ENCODE measurements at regions not wholly inside any gene's neighbourhood (a gene's known extent, or its start where the extent isn't known, plus 50 kb on each side); places are given as distances from the start of the nearest gene placed in this dataset.

DNA sequence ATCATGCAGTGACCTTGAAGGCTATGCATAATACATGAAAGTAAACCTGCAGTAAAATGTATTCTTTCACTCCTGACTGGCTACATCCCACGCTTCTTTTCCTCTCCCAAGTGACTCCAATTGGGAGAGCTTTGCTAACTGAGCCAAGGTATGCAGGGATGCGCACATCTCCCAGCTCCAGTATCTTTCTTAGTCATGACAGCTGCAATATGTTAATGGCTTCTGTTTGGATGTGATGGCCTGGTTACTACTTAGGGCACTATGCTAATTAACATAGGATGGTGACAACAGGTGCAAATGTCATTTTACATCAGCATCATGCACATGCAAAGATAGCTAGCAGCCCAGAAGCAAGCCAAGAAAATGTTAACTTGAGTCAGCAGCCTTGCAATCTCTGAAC lies 134.7 kb downstream of the POU4F1 start:
- TF ChIP-seq, protein P1, sequence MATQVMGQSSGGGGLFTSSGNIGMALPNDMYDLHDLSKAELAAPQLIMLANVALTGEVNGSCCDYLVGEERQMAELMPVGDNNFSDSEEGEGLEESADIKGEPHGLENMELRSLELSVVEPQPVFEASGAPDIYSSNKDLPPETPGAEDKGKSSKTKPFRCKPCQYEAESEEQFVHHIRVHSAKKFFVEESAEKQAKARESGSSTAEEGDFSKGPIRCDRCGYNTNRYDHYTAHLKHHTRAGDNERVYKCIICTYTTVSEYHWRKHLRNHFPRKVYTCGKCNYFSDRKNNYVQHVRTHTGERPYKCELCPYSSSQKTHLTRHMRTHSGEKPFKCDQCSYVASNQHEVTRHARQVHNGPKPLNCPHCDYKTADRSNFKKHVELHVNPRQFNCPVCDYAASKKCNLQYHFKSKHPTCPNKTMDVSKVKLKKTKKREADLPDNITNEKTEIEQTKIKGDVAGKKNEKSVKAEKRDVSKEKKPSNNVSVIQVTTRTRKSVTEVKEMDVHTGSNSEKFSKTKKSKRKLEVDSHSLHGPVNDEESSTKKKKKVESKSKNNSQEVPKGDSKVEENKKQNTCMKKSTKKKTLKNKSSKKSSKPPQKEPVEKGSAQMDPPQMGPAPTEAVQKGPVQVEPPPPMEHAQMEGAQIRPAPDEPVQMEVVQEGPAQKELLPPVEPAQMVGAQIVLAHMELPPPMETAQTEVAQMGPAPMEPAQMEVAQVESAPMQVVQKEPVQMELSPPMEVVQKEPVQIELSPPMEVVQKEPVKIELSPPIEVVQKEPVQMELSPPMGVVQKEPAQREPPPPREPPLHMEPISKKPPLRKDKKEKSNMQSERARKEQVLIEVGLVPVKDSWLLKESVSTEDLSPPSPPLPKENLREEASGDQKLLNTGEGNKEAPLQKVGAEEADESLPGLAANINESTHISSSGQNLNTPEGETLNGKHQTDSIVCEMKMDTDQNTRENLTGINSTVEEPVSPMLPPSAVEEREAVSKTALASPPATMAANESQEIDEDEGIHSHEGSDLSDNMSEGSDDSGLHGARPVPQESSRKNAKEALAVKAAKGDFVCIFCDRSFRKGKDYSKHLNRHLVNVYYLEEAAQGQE (IDR thresholded peaks at IDR 0.05; ENCODE audit: borderline replicate concordance) = no peak
- TF ChIP-seq CTCF (IDR thresholded peaks at IDR 0.05; ENCODE audit: poor library complexity, severe bottlenecking) = no peak
- TF ChIP-seq EZH2 (IDR thresholded peaks at IDR 0.05; ENCODE audit: borderline replicate concordance, insufficient read depth, low read length, poor library complexity, severe bottlenecking) = no peak
- TF ChIP-seq POLR2AphosphoS5 (IDR thresholded peaks at IDR 0.05) = no peak
- TF ChIP-seq TAF1 (IDR thresholded peaks at IDR 0.05; ENCODE audit: low read depth) = no peak
- TF ChIP-seq EP300 (conservative IDR thresholded peaks at IDR 0.05; ENCODE audit: poor library complexity, severe bottlenecking) = no peak
- TF ChIP-seq MXI1 (conservative IDR thresholded peaks at IDR 0.05; ENCODE audit: poor library complexity, severe bottlenecking) = no peak
- TF ChIP-seq SMC3 (conservative IDR thresholded peaks at IDR 0.05; ENCODE audit: poor library complexity) = no peak
- no peak for TF ChIP-seq RAD21 (conservative IDR thresholded peaks at IDR 0.05)

All from neural cell (in vitro differentiated cells).